ENCODE measurements at regions not wholly inside any gene's neighbourhood (a gene's known extent, or its start where the extent isn't known, plus 50 kb on each side); places are given as distances from the start of the nearest gene placed in this dataset.

DNA sequence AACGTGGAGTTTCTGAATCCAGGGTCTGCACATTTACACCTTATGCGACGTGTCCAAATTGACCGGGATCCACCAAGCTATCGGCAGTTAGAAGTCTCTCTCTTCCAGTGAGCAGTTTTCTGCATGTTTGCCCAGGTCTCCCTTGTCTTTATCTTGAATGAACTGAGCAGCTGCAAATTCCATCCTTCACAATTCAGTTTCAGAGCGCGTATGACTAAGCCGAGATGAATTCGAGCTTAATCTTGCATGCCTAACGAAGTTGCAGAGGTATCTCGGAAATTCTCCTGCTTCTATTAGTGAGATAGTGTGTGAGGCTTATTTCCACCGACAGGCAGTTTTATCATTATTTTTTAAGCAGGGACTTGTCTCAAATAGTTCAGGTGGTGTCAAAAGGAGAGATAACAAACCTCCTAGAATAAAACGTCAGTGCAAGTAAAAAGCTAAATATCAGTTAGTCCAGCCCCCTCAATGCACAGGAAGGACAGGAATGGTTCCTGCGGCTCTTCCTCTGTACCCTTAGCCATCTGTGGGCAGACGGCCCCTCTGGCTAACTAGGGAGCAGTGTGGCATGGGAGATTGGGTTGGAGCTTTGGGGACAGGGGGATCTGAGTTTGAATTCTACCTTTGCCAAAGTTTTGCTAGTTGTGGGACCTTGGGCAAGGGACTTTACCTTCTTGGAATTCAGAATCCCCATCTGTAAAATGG, 93.0 kb upstream of the GPR139 start:
- Histone ChIP-seq H3K9me2 (ENCODE audit: insufficient read depth, low read length) (no peaks in the 10 kb centered on the region), H3F3A (ENCODE audit: insufficient read depth, low read length, poor library complexity, severe bottlenecking) (no peaks in the 10 kb centered on the region), H3K79me2 (replicated peaks; ENCODE audit: insufficient read depth, low read length) (no peaks in the 10 kb centered on the region), H3K4me2 (ENCODE audit: low read length) (no peak overlapping the region), H3K9me3 (ENCODE audit: low read length) (no peaks in the 10 kb centered on the region), H3K27me3 (ENCODE audit: insufficient read depth, low read depth, low read length) (no peaks in the 10 kb centered on the region), H3K27ac (ENCODE audit: low read length) (no peak overlapping the region), H3K4me3 (ENCODE audit: low read length) (no peak overlapping the region), H3K36me3 (ENCODE audit: insufficient read depth, low read length) (no peaks in the 10 kb centered on the region), H3K9ac (ENCODE audit: low read length) (no peak overlapping the region), H4K20me1 (ENCODE audit: insufficient read depth) (no peaks in the 10 kb centered on the region), H2AFZ (ENCODE audit: low read depth, low read length) (no peak overlapping the region)
- TF ChIP-seq EP300 (conservative IDR thresholded peaks at IDR 0.05; ENCODE audit: poor library complexity, severe bottlenecking) (no peak), CTCF (IDR thresholded peaks at IDR 0.05; ENCODE audit: poor library complexity, severe bottlenecking) (no peak), SMC3 (conservative IDR thresholded peaks at IDR 0.05; ENCODE audit: poor library complexity) (no peak), POLR2AphosphoS5 (IDR thresholded peaks at IDR 0.05) (no peak), EZH2 (IDR thresholded peaks at IDR 0.05; ENCODE audit: borderline replicate concordance, insufficient read depth, low read length, poor library complexity, severe bottlenecking) (no peak), RAD21 (conservative IDR thresholded peaks at IDR 0.05) (no peak), TAF1 (IDR thresholded peaks at IDR 0.05; ENCODE audit: low read depth) (no peak), MXI1 (conservative IDR thresholded peaks at IDR 0.05; ENCODE audit: poor library complexity, severe bottlenecking) (no peak), REST (IDR thresholded peaks at IDR 0.05; ENCODE audit: borderline replicate concordance) (no peak)

DNA sequence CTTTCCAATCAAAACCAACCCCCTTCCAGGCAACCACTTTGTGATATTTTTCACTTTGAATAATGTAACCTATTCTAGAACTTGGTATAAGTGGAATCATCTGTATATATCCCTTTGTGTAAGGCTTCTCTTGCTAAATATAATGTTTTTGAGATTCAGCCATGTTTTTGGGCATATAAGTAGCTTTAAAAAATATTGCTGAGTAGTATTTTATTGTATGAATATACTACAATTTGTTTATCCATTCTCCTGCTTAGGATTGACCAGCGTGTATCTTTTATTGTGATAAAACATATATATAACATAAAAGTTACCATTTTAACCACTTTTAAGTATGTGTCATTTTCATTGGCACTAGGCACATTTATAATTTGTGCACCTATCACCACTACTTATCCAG, 79.8 kb upstream of the GPR139 start:
- H3K27me3 ChIP-seq (ENCODE audit: insufficient read depth, low read depth, low read length), result no peaks in the 10 kb centered on the region
- no peaks in the 10 kb centered on the region for H3K9me2 ChIP-seq (ENCODE audit: insufficient read depth, low read length)
- no peak overlapping the region for H3K27ac ChIP-seq (ENCODE audit: low read length)
- no peak overlapping the region for H3K4me2 ChIP-seq (ENCODE audit: low read length)
- H3K9me3 ChIP-seq (ENCODE audit: low read length), result no peaks in the 10 kb centered on the region
- no peak overlapping the region for H2AFZ ChIP-seq (ENCODE audit: low read depth, low read length)
- H3F3A ChIP-seq (ENCODE audit: insufficient read depth, low read length, poor library complexity, severe bottlenecking), result no peaks in the 10 kb centered on the region
- H3K36me3 ChIP-seq (ENCODE audit: insufficient read depth, low read length), result no peaks in the 10 kb centered on the region
- no peak overlapping the region for H3K4me3 ChIP-seq (ENCODE audit: low read length)
- H3K79me2 ChIP-seq (replicated peaks; ENCODE audit: insufficient read depth, low read length), result no peaks in the 10 kb centered on the region
- TF ChIP-seq EZH2 (IDR thresholded peaks at IDR 0.05; ENCODE audit: borderline replicate concordance, insufficient read depth, low read length, poor library complexity, severe bottlenecking) (no peak), EP300 (conservative IDR thresholded peaks at IDR 0.05; ENCODE audit: poor library complexity, severe bottlenecking) (no peak), REST (IDR thresholded peaks at IDR 0.05; ENCODE audit: borderline replicate concordance) (no peak), CTCF (IDR thresholded peaks at IDR 0.05; ENCODE audit: poor library complexity, severe bottlenecking) (no peak), POLR2AphosphoS5 (IDR thresholded peaks at IDR 0.05) (no peak), SMC3 (conservative IDR thresholded peaks at IDR 0.05; ENCODE audit: poor library complexity) (no peak), MXI1 (conservative IDR thresholded peaks at IDR 0.05; ENCODE audit: poor library complexity, severe bottlenecking) (no peak), RAD21 (conservative IDR thresholded peaks at IDR 0.05) (no peak), TAF1 (IDR thresholded peaks at IDR 0.05; ENCODE audit: low read depth) (no peak)
- no peak overlapping the region for H3K9ac ChIP-seq (ENCODE audit: low read length)
- H4K20me1 ChIP-seq (ENCODE audit: insufficient read depth), result no peaks in the 10 kb centered on the region

Data from neural cell (in vitro differentiated cells).